ENCODE measurements at regions not wholly inside any gene's neighbourhood (a gene's known extent, or its start where the extent isn't known, plus 50 kb on each side); places are given as distances from the start of the nearest gene placed in this dataset.

- H4K91ac ChIP-seq (ENCODE audit: insufficient read depth, low read depth, low read length), result no peak overlapping the region
- no peak overlapping the region for H2AK9ac ChIP-seq (replicated peaks; ENCODE audit: low read depth, low read length, poor library complexity)
- intact Hi-C loops (cut with micrococcal nuclease), result no loop called here
- no peak overlapping the region for H3K4me2 ChIP-seq (ENCODE audit: low read depth, low read length)
- no peak for TF ChIP-seq RCOR1 (IDR thresholded peaks at IDR 0.05; ENCODE audit: insufficient replicate concordance, low read length)
- no peak for TF ChIP-seq CEBPB (IDR thresholded peaks at IDR 0.05; ENCODE audit: low read depth, low read length)
- TF ChIP-seq CTCF (conservative IDR thresholded peaks at IDR 0.05; ENCODE audit: low read depth, low read length), result no peak
- no peak for TF ChIP-seq MXI1 (IDR thresholded peaks at IDR 0.05; ENCODE audit: borderline replicate concordance, low read depth, low read length)
- no peak for TF ChIP-seq BHLHE40 (IDR thresholded peaks at IDR 0.05; ENCODE audit: low read depth, low read length)
- TF ChIP-seq CHD1 (IDR thresholded peaks at IDR 0.05; ENCODE audit: low read depth, low read length), result no peak
- no peaks in the 10 kb centered on the region for H3K79me1 ChIP-seq (ENCODE audit: low read depth in 1 of 2, low read length in 2 of 2)
- no peak overlapping the region for H2AK5ac ChIP-seq (ENCODE audit: low read depth, low read length)
- DNase-seq (no peak), ATAC-seq (ENCODE audit: low read depth) (no peak)
- H3K27ac ChIP-seq (ENCODE audit: insufficient read depth, low read length), result no peak overlapping the region
- in situ Hi-C loops (cut with MboI; ENCODE audit: low sequenced_read_pairs), result no loop called here
- H3K36me3 ChIP-seq (ENCODE audit: control insufficient read depth, insufficient read depth, low read length), result no peaks in the 10 kb centered on the region
- no peak overlapping the region for H3K14ac ChIP-seq (replicated peaks; ENCODE audit: low read depth, low read length)
- no peak overlapping the region for H3K4me3 ChIP-seq (ENCODE audit: insufficient read depth, low read depth, low read length)
- ChIA-PET CTCF (no interaction called here), POLR2A (ENCODE audit: unreplicated experiment) (no interaction called here)
- H3K18ac ChIP-seq (ENCODE audit: low read depth, low read length), result no peak overlapping the region
- no peak overlapping the region for H2BK20ac ChIP-seq (ENCODE audit: low read depth, low read length)
- no peak overlapping the region for H3K9ac ChIP-seq (ENCODE audit: low read depth, low read length)
- H3K23ac ChIP-seq (ENCODE audit: low read depth, low read length), result no peak overlapping the region
- no peak overlapping the region for H2BK120ac ChIP-seq (ENCODE audit: low read depth, low read length)
- no peak overlapping the region for H4K8ac ChIP-seq (ENCODE audit: low read depth in 2 of 2, low read length in 2 of 2)
- WGBS, 2 experiments (ENCODE audit: extremely low coverage in 2 of 2, insufficient read length in 1 of 2), result no CpG with 5 or more reads among the region's 4 CpGs
- H4K5ac ChIP-seq (ENCODE audit: low read depth, low read length), result no peak overlapping the region
- no peaks in the 10 kb centered on the region for H3K4me1 ChIP-seq (ENCODE audit: control insufficient read depth, insufficient read depth, low read length)
- no peak overlapping the region for H2AFZ ChIP-seq (replicated peaks; ENCODE audit: low read length, poor library complexity)
- H2BK15ac ChIP-seq (ENCODE audit: low read depth, low read length), result no peak overlapping the region
- no peak overlapping the region for H2BK5ac ChIP-seq (ENCODE audit: low read depth, low read length, poor library complexity, severe bottlenecking)
- no peaks in the 10 kb centered on the region for H4K20me1 ChIP-seq (ENCODE audit: insufficient read depth, low read length)
- H3K4ac ChIP-seq (ENCODE audit: low read depth, low read length), result no peak overlapping the region
- dilution Hi-C loops (cut with HindIII; ENCODE audit: low sequenced_read_pairs, unreplicated experiment), result no loop called here
- H3K9me3 ChIP-seq (ENCODE audit: control insufficient read depth, insufficient read depth, low read length), result 0 out of 2 replicates have a peak, but pooled peaks cover 3% of the 10 kb centered on the region
- H3K27me3 ChIP-seq (ENCODE audit: control insufficient read depth, insufficient read depth, low read length), result no peaks in the 10 kb centered on the region
- no peaks in the 10 kb centered on the region for H3K9me1 ChIP-seq (ENCODE audit: insufficient read depth, low read length)
- H3K56ac ChIP-seq (ENCODE audit: extremely low read depth, insufficient read depth, low read length), result no peak overlapping the region
- BruUV-seq (replicated peaks), result no TSS peak
Observed at GRCh38 chr20:7147220-7147601, 379.7 kb downstream of the BMP2 start.
